HEK293T (cell line): ENCODE measurements at regions not wholly inside any gene's neighbourhood (a gene's known extent, or its start where the extent isn't known, plus 50 kb on each side); places are given as distances from the start of the nearest gene placed in this dataset.

Experiments used
- CTCF ChIA-PET: fragments of 350-600 bp; formaldehyde crosslinking; extraction: SDS; loops from one replicate; lab custom pipeline; 2021; ENCODE audit warnings: antibody characterized with exemption, inconsistent platforms; lab: Yijun Ruan, JAX
- POLR2A ChIA-PET: fragments of 350-600 bp; formaldehyde crosslinking; extraction: SDS; loops from one replicate; lab custom pipeline; 2020; ENCODE audit warnings: antibody characterized with exemption, inconsistent platforms; lab: Yijun Ruan, JAX
- DNase-seq: peaks from one replicate; pipeline ENCODE4 v3.0.0; 2012; ENCODE audit warnings: mixed read lengths; ENCODE audit errors: extremely low spot score
- ARNT ChIP-seq: fragments of 450-650 bp; IDR thresholded peaks from 2 replicates; pipeline ENCODE4 v1.6.1; 2017; ENCODE audit warnings: mild to moderate bottlenecking
- BHLHE40 ChIP-seq: fragments of 450-650 bp; IDR thresholded peaks from 2 replicates; pipeline ENCODE4 v1.6.1; 2016; ENCODE audit warnings: mild to moderate bottlenecking, moderate library complexity, borderline replicate concordance
- CTBP1 ChIP-seq: fragments of 450-650 bp; IDR thresholded peaks from 2 replicates; pipeline ENCODE4 v1.6.1; 2016; ENCODE audit warnings: borderline replicate concordance
- ELF4 ChIP-seq: fragments of 450-650 bp; IDR thresholded peaks from 2 replicates; pipeline ENCODE4 v1.6.1; 2017; ENCODE audit warnings: antibody characterized with exemption
- FOXA1 ChIP-seq: fragments of 450-650 bp; IDR thresholded peaks from 2 replicates; pipeline ENCODE4 v1.6.1; 2016; ENCODE audit warnings: mild to moderate bottlenecking
- FOXK2 ChIP-seq: fragments of 450-650 bp; IDR thresholded peaks from 2 replicates; pipeline ENCODE4 v1.6.1; 2016; ENCODE audit warnings: mild to moderate bottlenecking
- FOXM1 ChIP-seq: fragments of 450-650 bp; IDR thresholded peaks from 2 replicates; pipeline ENCODE4 v1.6.1; 2017; ENCODE audit warnings: mild to moderate bottlenecking, borderline replicate concordance
- HDGF ChIP-seq: fragments of 450-650 bp; IDR thresholded peaks from 2 replicates; pipeline ENCODE4 v1.6.1; 2017; ENCODE audit warnings: antibody characterized with exemption, borderline replicate concordance
- L3MBTL2 ChIP-seq: fragments of 450-650 bp; conservative IDR thresholded peaks from 2 replicates; pipeline ENCODE4 v1.6.1; 2016; ENCODE audit warnings: mild to moderate bottlenecking
- LEF1 ChIP-seq: fragments of 450-650 bp; IDR thresholded peaks from 2 replicates; pipeline ENCODE4 v1.6.1; 2017; ENCODE audit warnings: mild to moderate bottlenecking, borderline replicate concordance
- NFRKB ChIP-seq: fragments of 450-650 bp; IDR thresholded peaks from 2 replicates; pipeline ENCODE4 v1.6.1; 2016; ENCODE audit warnings: mild to moderate bottlenecking, moderate library complexity
- SP1 ChIP-seq: fragments of 450-650 bp; IDR thresholded peaks from 2 replicates; pipeline ENCODE4 v1.6.1; 2017
- SUZ12 ChIP-seq: fragments of 450-650 bp; IDR thresholded peaks from 2 replicates; pipeline ENCODE4 v1.6.1; 2016; ENCODE audit warnings: mild to moderate bottlenecking
- TARDBP ChIP-seq: fragments of 450-650 bp; IDR thresholded peaks from 2 replicates; pipeline ENCODE4 v1.6.1; 2016
- ZNF384 ChIP-seq: fragments of 450-650 bp; IDR thresholded peaks from 2 replicates; pipeline ENCODE4 v1.6.1; 2016
- TF ChIP-seq, protein P1 (sequence below): fragments of 450-650 bp; IDR thresholded peaks from 2 replicates; pipeline ENCODE4 v1.6.1; 2016

DNA sequence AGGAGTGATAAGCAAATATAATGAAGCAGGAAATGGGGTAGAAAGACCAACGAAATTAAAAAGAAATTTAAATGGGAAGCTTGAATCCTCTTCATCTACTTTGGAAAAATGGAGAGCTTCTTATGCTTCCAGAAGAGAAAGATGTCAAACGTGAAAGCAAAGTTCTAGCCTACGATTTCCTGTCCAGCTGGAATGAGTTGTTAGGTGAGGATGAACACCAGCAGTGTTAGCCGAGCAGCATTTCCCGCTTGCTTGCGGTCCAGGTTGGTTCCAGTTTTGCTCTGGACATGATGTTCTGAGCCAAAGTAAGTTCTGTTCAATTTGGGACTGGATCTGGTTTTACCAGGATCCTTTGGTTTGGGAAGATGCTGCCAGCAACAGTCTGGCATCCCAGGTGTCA is 78.9 kb downstream of the DACT1 start:
- no peak for TF ChIP-seq FOXK2
- no peak for TF ChIP-seq ZNF384
- no peak for TF ChIP-seq NFRKB
- no peak for TF ChIP-seq ELF4
- no peak for TF ChIP-seq FOXA1
- TF ChIP-seq L3MBTL2, result no peak
- TF ChIP-seq HDGF, result no peak
- no peak for TF ChIP-seq SUZ12
- TF ChIP-seq, protein P1, sequence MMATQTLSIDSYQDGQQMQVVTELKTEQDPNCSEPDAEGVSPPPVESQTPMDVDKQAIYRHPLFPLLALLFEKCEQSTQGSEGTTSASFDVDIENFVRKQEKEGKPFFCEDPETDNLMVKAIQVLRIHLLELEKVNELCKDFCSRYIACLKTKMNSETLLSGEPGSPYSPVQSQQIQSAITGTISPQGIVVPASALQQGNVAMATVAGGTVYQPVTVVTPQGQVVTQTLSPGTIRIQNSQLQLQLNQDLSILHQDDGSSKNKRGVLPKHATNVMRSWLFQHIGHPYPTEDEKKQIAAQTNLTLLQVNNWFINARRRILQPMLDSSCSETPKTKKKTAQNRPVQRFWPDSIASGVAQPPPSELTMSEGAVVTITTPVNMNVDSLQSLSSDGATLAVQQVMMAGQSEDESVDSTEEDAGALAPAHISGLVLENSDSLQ, result no peak
- TF ChIP-seq LEF1, result no peak
- no peak for TF ChIP-seq BHLHE40
- TF ChIP-seq TARDBP, result no peak
- no peak for TF ChIP-seq SP1
- TF ChIP-seq CTBP1, result no peak
- TF ChIP-seq FOXM1, result no peak
- TF ChIP-seq ARNT, result no peak
- POLR2A ChIA-PET, result no interaction called here
- CTCF ChIA-PET, result interaction anchor here (0.9 kb wide), 1 partner anchor 18 kb away, joined by 3 read pairs; no protein-coding TSS in a partner anchor
- DNase-seq, result no peak

DNA sequence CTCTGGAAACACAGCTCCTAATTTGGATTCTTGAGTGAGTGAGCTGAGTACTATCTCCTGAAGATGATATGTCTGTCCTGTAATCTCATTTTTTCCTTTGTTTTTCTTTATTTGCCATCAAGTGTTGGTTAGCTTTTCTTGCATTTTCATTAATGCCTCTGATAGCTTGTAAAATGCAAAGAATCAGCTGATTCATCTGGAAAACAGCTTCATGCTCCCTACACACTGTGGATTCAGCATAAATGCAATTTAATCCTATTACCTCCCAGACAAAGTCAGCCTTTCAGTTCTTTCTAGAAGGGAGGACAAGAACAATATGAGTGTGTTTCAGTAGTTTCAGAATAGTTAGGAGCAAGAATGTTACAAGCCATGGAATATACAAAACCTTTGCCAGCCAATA is 79.4 kb downstream of the DACT1 start:
- CTCF ChIA-PET, result interaction anchor here (0.9 kb wide), 1 partner anchor 18 kb away, joined by 3 read pairs; no protein-coding TSS in a partner anchor

DNA sequence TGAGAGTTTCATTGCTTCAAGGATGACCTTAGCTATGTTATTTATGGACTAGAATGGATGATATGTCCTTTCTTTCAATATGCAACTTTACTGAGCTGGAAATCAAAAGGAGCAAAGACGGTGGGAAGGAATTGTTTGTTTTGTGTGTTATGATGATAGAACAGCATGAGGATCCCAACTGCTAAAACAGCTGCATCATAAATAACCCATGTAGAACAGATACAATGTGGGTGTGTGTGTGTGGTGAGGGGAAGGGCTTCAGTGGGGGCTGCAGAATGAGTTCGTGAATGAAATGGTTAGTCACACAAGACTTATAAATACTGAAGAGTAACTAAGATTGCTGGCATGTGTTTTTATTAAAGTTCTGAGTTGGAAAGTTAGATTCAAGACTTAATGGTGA is 80.1 kb downstream of the DACT1 start:
- ChIA-PET CTCF (interaction anchor here (0.9 kb wide), 1 partner anchor 17 kb away, joined by 3 read pairs; no protein-coding TSS in a partner anchor), POLR2A (no interaction called here)
- no peak for TF ChIP-seq ARNT
- no peak for TF ChIP-seq HDGF
- TF ChIP-seq FOXA1, result no peak
- TF ChIP-seq FOXK2, result no peak
- TF ChIP-seq CTBP1, result no peak
- TF ChIP-seq ZNF384, result no peak
- TF ChIP-seq, protein P1, result no peak
- no peak for TF ChIP-seq BHLHE40
- no peak for TF ChIP-seq ELF4
- TF ChIP-seq TARDBP, result no peak
- TF ChIP-seq NFRKB, result no peak
- no peak for TF ChIP-seq FOXM1
- TF ChIP-seq L3MBTL2, result no peak
- TF ChIP-seq SP1, result no peak
- TF ChIP-seq LEF1, result no peak
- TF ChIP-seq SUZ12, result no peak
- DNase-seq, result no peak

More for the DNA sequence above, 79.4 kb downstream of the DACT1 start:
- no peak for DNase-seq
- POLR2A ChIA-PET, result no interaction called here
- TF ChIP-seq SP1, result no peak
- TF ChIP-seq HDGF, result no peak
- TF ChIP-seq ELF4, result no peak
- TF ChIP-seq TARDBP, result no peak
- TF ChIP-seq LEF1, result no peak
- TF ChIP-seq FOXM1, result no peak
- TF ChIP-seq FOXK2, result no peak
- TF ChIP-seq, protein P1, result no peak
- no peak for TF ChIP-seq CTBP1
- no peak for TF ChIP-seq BHLHE40
- no peak for TF ChIP-seq FOXA1
- no peak for TF ChIP-seq L3MBTL2
- TF ChIP-seq NFRKB, result no peak
- TF ChIP-seq SUZ12, result no peak

DNA sequence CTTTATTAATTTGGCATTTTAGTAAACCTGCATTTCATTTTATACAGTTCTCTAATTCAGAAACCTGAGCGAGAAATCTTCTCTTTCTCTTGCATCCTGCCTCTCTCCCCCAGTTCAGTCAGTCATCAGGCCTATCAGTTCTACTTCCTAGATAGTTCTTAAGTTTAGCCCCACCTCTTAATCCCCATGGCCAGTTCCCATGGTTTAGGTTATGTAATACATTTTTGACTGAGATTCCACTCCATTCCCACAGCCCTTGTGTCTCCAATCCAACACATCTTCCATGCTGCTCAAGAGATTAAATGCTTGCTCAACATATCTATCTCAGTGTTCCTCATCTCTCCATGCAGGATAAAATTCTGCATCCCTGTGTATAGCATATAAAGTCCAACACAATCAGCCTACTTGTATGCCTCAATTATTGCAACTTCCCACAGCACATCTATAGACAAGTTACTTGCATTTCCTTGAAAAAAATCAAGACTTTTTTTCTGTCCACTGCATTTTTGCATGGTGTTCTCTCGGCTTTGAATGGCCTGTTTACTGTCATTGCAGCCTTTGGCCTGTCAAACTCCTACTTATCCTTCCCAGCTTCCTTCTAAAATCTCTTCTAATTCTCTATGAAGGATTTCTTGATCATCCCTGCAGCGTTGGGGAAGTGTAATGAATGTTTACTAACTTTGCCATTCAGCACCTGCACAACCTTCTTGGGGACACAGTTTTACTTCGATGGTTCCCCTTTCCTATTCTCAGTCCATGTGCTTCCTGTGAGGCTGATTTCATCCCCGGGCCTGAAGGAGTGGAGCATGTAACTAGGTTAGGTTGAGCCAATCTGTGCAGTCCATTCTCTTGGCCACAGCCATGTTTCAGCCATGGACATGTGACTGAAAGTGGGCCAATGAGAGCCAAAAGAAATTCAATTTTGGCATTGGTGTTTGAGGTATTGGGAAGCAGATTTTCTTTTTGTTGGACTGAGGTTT is 80.8 kb downstream of the DACT1 start:
- DNase-seq, result no peak
- ChIA-PET POLR2A (no interaction called here), CTCF (no interaction called here)
- TF ChIP-seq HDGF, result no peak
- no peak for TF ChIP-seq FOXM1
- no peak for TF ChIP-seq L3MBTL2
- TF ChIP-seq NFRKB, result no peak
- TF ChIP-seq TARDBP, result no peak
- TF ChIP-seq SUZ12, result no peak
- TF ChIP-seq FOXK2, result no peak
- no peak for TF ChIP-seq FOXA1
- TF ChIP-seq LEF1, result no peak
- TF ChIP-seq ARNT, result no peak
- TF ChIP-seq, protein P1, result no peak
- no peak for TF ChIP-seq ZNF384

DNA sequence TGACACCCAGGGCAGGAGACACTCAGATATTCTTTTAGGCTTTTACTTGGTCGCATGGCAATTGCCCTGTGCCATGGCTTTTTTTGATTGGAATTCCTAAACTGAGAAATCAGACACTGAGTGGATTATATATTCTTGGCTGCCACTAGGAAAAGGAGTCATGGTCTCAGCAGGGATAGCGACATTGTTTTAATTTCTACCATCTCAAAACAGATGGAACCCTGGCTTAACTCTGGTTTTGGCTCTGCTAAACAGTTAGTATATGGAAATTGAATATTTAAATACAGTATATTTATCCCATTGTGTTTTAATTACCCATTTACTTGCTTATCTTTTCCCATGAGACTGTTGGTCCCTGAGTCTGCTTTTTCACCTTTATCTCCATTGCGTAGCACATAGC is 84.0 kb downstream of the DACT1 start:
- no peak for DNase-seq
- ChIA-PET POLR2A (no interaction called here), CTCF (no interaction called here)
- TF ChIP-seq FOXA1 (no peak), LEF1 (no peak), FOXM1 (no peak), SUZ12 (no peak), CTBP1 (no peak), L3MBTL2 (no peak), SP1 (no peak), ELF4 (no peak), HDGF (no peak), BHLHE40 (no peak), FOXK2 (no peak), ZNF384 (no peak), NFRKB (no peak)
- TF ChIP-seq, protein P1, result no peak
